Transverse colon (tissue), 4 donors: ENCODE measurements at regions not wholly inside any gene's neighbourhood (a gene's known extent, or its start where the extent isn't known, plus 50 kb on each side); places are given as distances from the start of the nearest gene placed in this dataset.
"Not testable (repeated sequence)": the region's sequence is repeated elsewhere in the genome, so short reads cannot be mapped to it uniquely, and the experiment has no call there.

Experiments
- DNase-seq: peaks from one replicate; pipeline ENCODE4 v3.0.0-alpha.2; 2019
- H3K27ac ChIP-seq, 4 donors: fragments of 200-600 bp; sonication (generic); 2 replicates each; pipeline ENCODE4 v1.5.1; 2016 to 2018; ENCODE audit warnings: inconsistent platforms in 4 of 4
- H3K27me3 ChIP-seq: fragments of 200-600 bp; sonication (generic); 2 replicates; pipeline ENCODE4 v1.5.1; 2017; ENCODE audit warnings: inconsistent platforms
- H3K36me3 ChIP-seq, 4 donors: fragments of 200-600 bp; sonication (generic); 2 replicates each; pipeline ENCODE4 v1.5.1; 2017 to 2019; ENCODE audit warnings: inconsistent platforms in 4 of 4
- H3K4me1 ChIP-seq, 4 donors: fragments of 200-600 bp; sonication (generic); 2 replicates each; pipeline ENCODE4 v1.5.1; 2017 to 2020; ENCODE audit warnings: inconsistent platforms in 4 of 4
- H3K4me3 ChIP-seq, 4 donors: fragments of 200-600 bp; sonication (generic); 1 replicate in 1 of 4; 2 replicates in 3 of 4; pipeline versions ENCODE4 v1.5.1 to v1.6.1; 2017 to 2019; ENCODE audit warnings: inconsistent platforms in 4 of 4
- H3K9me3 ChIP-seq, 2 donors: fragments of 200-600 bp; sonication (generic); 2 replicates each; pipeline ENCODE4 v1.5.1; 2017 to 2019; ENCODE audit warnings: inconsistent platforms in 2 of 2
- EP300 ChIP-seq: sonication (generic); formaldehyde crosslinking; IDR thresholded peaks from one replicate; pipeline ENCODE4 v1.6.1; 2017; ENCODE audit warnings: antibody characterized with exemption, low read depth
- POLR2A ChIP-seq: fragments of 450-650 bp; IDR thresholded peaks from one replicate; pipeline ENCODE4 v1.6.1; 2016; ENCODE audit warnings: antibody characterized with exemption, mild to moderate bottlenecking, moderate library complexity
- POLR2AphosphoS5 ChIP-seq, 3 donors: sonication (generic); formaldehyde crosslinking; IDR thresholded peaks; one replicate each; pipeline ENCODE4 v1.6.1; 2016; ENCODE audit warnings: antibody characterized with exemption in 3 of 3
- WGBS, 2 donors: methylation state at CpG; one replicate each; pipeline ENCODE4 v1.1.5; 2018; ENCODE audit warnings: low coverage in 1 of 2; 5-methylcytosine and 5-hydroxymethylcytosine counted together
- in situ Hi-C, 4 donors: fragments of 200-750 bp; cut with MboI; loops; one replicate each; pipeline versions ENCODE4 v1.15.0 to v1.15.1; 2017; ENCODE audit warnings: low sequenced_read_pairs in 3 of 4, low pct_ligation_motif_present in 1 of 4, low pct_unique_long_range_greater_than_20kb in 1 of 4
- intact Hi-C: fragments of 100-400 bp; cut with DNase I; formaldehyde crosslinking; loops from one replicate; pipeline ENCODE4 v1.15.1; 2023; ENCODE audit warnings: low total_unique reads
- TF ChIP-seq, protein P1 (sequence below), 5 experiments: fragments of 200-600 bp in 3 of 5; fragments of 450-650 bp in 2 of 5; sonication (generic) in 3 of 5; IDR thresholded peaks; 1 replicate in 2 of 5; 2 replicates in 3 of 5; pipeline ENCODE4 v1.5.1; 2016 to 2017; ENCODE audit warnings: antibody characterized with exemption in 5 of 5, inconsistent platforms in 3 of 5, mild to moderate bottlenecking in 2 of 5, moderate library complexity in 1 of 5

DNA sequence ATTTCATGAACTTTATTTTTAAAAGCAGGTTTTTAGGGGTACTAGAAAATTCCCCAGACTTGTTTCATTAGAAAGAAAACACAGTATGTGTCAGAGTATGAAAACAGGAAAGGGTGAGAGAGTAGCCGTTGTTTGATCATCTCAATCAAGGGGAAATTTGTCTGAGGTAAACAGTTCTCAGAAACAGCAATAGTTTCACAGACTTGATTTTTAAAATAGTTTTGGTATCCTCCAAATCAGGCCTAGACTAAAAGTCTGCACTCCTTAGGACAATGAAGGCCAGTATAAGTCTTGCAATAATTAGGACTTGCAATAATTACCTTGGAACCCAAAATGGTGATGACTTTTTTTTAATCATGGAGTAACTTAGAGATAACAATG lies 176.6 kb upstream of the TAB2 start:
- no peak for DNase-seq
- TF ChIP-seq EP300 (no peak), POLR2A (no peak), POLR2AphosphoS5 (IDR thresholded peaks at IDR 0.05) (no peak)
- TF ChIP-seq, protein P1, sequence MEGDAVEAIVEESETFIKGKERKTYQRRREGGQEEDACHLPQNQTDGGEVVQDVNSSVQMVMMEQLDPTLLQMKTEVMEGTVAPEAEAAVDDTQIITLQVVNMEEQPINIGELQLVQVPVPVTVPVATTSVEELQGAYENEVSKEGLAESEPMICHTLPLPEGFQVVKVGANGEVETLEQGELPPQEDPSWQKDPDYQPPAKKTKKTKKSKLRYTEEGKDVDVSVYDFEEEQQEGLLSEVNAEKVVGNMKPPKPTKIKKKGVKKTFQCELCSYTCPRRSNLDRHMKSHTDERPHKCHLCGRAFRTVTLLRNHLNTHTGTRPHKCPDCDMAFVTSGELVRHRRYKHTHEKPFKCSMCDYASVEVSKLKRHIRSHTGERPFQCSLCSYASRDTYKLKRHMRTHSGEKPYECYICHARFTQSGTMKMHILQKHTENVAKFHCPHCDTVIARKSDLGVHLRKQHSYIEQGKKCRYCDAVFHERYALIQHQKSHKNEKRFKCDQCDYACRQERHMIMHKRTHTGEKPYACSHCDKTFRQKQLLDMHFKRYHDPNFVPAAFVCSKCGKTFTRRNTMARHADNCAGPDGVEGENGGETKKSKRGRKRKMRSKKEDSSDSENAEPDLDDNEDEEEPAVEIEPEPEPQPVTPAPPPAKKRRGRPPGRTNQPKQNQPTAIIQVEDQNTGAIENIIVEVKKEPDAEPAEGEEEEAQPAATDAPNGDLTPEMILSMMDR (IDR thresholded peaks at IDR 0.05) = no peak
- H3K36me3 ChIP-seq = no peaks in the 10 kb centered on the region
- WGBS, 2 donors = 56 to 59% methylated on average over 1 of the region's 1 CpG
- in situ Hi-C loops (no loop called here), intact Hi-C loops (no loop called here)
- H3K4me1 ChIP-seq = no peaks in the 10 kb centered on the region
- no peak overlapping the region for H3K4me3 ChIP-seq
- peak overlapping the region in 3 of 4 donors; percentile 13 to 34 (median 24) for H3K27ac ChIP-seq
- H3K9me3 ChIP-seq = no peaks in the 10 kb centered on the region
- H3K27me3 ChIP-seq = no peaks in the 10 kb centered on the region

DNA sequence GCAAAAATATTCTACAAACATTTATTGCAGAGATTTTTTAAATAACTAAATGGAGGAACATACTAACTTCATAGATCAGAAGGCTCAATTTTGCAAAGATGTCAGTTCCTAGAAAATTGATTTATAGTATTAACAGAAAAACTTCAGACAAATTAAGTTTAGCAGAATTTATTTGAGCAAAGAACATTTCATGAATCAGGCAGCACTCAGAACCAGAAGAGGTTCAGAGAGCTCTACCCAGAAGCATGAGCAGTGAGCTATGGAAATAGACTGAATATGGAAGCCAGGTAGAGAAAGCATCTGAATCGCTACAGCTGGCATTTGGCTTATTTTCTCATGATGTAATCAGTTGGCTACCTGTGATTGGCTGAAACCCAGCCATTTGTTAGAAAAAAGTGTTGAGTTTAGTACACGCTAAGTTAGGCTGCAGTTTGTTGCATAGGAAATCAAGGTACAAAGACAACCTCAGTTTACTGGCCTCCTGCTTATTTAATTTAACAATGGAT lies 174.5 kb upstream of the TAB2 start:
- WGBS, 2 donors = 64 to 98% methylated on average over 2 of the region's 2 CpGs
- in situ Hi-C loops = no loop called here
- TF ChIP-seq, protein P1 (IDR thresholded peaks at IDR 0.05) = no peak
- TF ChIP-seq EP300 (no peak), POLR2A (no peak), POLR2AphosphoS5 (IDR thresholded peaks at IDR 0.05) (no peak)
- no peaks in the 10 kb centered on the region for H3K9me3 ChIP-seq
- no peaks in the 10 kb centered on the region for H3K36me3 ChIP-seq
- no peak overlapping the region for H3K4me3 ChIP-seq
- intact Hi-C loops = no loop called here
- peaks cover 0 to 3% (median 0%) of the 10 kb centered on the region in 4 donors for H3K4me1 ChIP-seq
- no peak overlapping the region for H3K27ac ChIP-seq
- H3K27me3 ChIP-seq = no peaks in the 10 kb centered on the region
- DNase-seq = no peak

DNA sequence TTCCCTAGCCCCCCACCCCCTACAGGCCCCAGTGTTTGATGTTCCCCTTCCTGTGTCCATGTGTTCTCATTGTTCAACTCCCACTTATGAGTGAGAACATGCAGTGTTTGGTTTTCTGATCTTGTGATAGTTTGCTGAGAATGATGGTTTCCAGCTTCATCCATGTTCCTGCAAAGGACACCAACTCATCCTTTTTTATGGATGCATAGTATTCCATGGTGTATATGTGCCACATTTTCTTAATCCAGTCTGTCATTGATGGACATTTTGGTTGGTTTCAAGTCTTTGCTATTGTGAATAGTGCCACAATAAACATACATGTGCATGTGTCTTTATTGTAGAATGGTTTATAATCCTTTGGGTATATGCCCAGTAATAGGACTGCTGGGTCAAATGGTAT lies 171.7 kb upstream of the TAB2 start:
- in situ Hi-C loops, H3K27ac ChIP-seq: not testable (repeated sequence)

DNA sequence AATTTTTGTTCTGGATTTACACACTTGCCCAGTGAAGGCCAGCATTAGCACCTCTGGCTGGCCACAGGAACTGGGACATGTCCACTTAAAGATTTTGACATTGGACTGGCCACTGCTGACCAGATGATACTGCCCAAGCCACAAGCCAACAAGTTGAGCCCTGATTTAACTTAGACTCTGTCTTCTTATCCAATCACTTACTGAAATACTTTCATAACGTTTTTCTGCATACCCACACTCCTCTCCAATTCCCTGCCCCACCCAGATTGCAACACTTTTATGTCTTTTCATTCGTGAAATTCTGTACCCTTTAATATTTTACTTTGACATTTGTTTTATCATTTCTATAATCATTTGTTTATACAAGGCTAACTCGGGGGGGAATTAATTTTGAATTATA lies 170.3 kb upstream of the TAB2 start:
- Histone ChIP-seq H3K4me3 (no peak overlapping the region), H3K4me1 (peaks cover 0 to 3% (median 0%) of the 10 kb centered on the region in 4 donors), H3K36me3 (no peaks in the 10 kb centered on the region), H3K27ac (no peak overlapping the region), H3K9me3 (no peaks in the 10 kb centered on the region), H3K27me3 (no peaks in the 10 kb centered on the region)
- WGBS, 2 donors = 22 to 23% methylated on average over 3 of the region's 3 CpGs
- intact Hi-C loops (no loop called here), in situ Hi-C loops (no loop called here)
- no peak for TF ChIP-seq POLR2AphosphoS5 (IDR thresholded peaks at IDR 0.05)
- no peak for TF ChIP-seq EP300
- no peak for TF ChIP-seq POLR2A
- TF ChIP-seq, protein P1 (IDR thresholded peaks at IDR 0.05) = no peak
- no peak for DNase-seq

More for the DNA sequence above, 171.7 kb upstream of the TAB2 start:
- H3K9me3 ChIP-seq, H3K4me3 ChIP-seq, DNase-seq, H3K4me1 ChIP-seq, H3K27me3 ChIP-seq, intact Hi-C loops, H3K36me3 ChIP-seq: not testable (repeated sequence)
